ENCODE measurements at regions not wholly inside any gene's neighbourhood (a gene's known extent, or its start where the extent isn't known, plus 50 kb on each side); places are given as distances from the start of the nearest gene placed in this dataset.

GRCh38 chr10:83871187-83872081 lies 267.9 kb upstream of the GHITM start:
- TF ChIP-seq CTCF (IDR thresholded peaks at IDR 0.05) (peak; percentile 80 to 89 (median 86)), POLR2AphosphoS5 (IDR thresholded peaks at IDR 0.05) (peak; percentile 21)

Measured in prostate gland (tissue), 2 donors.